Lung (tissue), 11 donors: ENCODE measurements at regions not wholly inside any gene's neighbourhood (a gene's known extent, or its start where the extent isn't known, plus 50 kb on each side); places are given as distances from the start of the nearest gene placed in this dataset.
A peak's percentile ranks its signal among the peaks of the same experiment; 100 is the strongest.

Experiments
- ATAC-seq: fragments of 200-7000 bp; cut with Tn5 transposase; one replicate; pipeline ENCODE4 v1.9.1; 2020; ENCODE audit warnings: moderate number of reproducible peaks; ENCODE audit not compliant: insufficient read depth, low FRiP score
- DNase-seq, 3 donors: peaks; one replicate each; pipeline ENCODE4 v3.0.0-alpha.2; 2013 to 2017
- H3K27ac ChIP-seq, 2 donors: one replicate each; pipeline ENCODE4 v1.5.1; 2013; ENCODE audit warnings: mild to moderate bottlenecking in 2 of 2, moderate library complexity in 2 of 2, control low read depth in 1 of 2, inconsistent platforms in 1 of 2, low read depth in 1 of 2, low read length in 1 of 2
- H3K27me3 ChIP-seq, 3 donors: one replicate each; pipeline ENCODE4 v1.5.1; 2013; ENCODE audit warnings: low read length in 2 of 3; ENCODE audit not compliant: control insufficient read depth in 3 of 3, insufficient read depth in 3 of 3
- H3K36me3 ChIP-seq, 4 donors: one replicate each; pipeline ENCODE4 v1.5.1; 2013; ENCODE audit warnings: low read length in 4 of 4, mild to moderate bottlenecking in 1 of 4, moderate library complexity in 1 of 4; ENCODE audit not compliant: control insufficient read depth in 4 of 4, insufficient read depth in 4 of 4
- H3K4me1 ChIP-seq, 5 donors: one replicate each; pipeline ENCODE4 v1.5.1; 2013; ENCODE audit warnings: low read length in 5 of 5, mild to moderate bottlenecking in 2 of 5, moderate library complexity in 1 of 5; ENCODE audit not compliant: control insufficient read depth in 5 of 5, insufficient read depth in 5 of 5
- H3K4me3 ChIP-seq: one replicate; pipeline ENCODE4 v1.5.1; 2013; ENCODE audit warnings: mild to moderate bottlenecking, control low read depth, moderate library complexity
- H3K9ac ChIP-seq, 2 donors: one replicate each; pipeline ENCODE4 v1.5.1; 2013; ENCODE audit warnings: low read length in 2 of 2, control low read depth in 1 of 2; ENCODE audit not compliant: insufficient read depth in 1 of 2
- H3K9me3 ChIP-seq, 4 donors: one replicate each; pipeline ENCODE4 v1.5.1; 2013; ENCODE audit warnings: low read length in 3 of 4, mild to moderate bottlenecking in 1 of 4, moderate library complexity in 1 of 4; ENCODE audit not compliant: control insufficient read depth in 4 of 4, insufficient read depth in 3 of 4
- WGBS, 2 donors: extraction: QIAGEN DNeasy Blood & Tissue Kit; methylation state at CpG; one replicate each; pipeline ENCODE4 v1.1.7; 2013; 5-methylcytosine and 5-hydroxymethylcytosine counted together
- TF ChIP-seq, protein P1 (sequence below): IDR thresholded peaks from 2 replicates; pipeline ENCODE4 v1.5.1; 2012; ENCODE audit warnings: mild to moderate bottlenecking; ENCODE audit errors: control extremely low read depth, extremely low read depth
- donor health status: control.
- donor health status: control.
- donor health status: Bipolar disorder and iron deficiency.
- donor health status: healthy.
- donor health status: DM: yes; HTN: yes; CAD: no.

DNA sequence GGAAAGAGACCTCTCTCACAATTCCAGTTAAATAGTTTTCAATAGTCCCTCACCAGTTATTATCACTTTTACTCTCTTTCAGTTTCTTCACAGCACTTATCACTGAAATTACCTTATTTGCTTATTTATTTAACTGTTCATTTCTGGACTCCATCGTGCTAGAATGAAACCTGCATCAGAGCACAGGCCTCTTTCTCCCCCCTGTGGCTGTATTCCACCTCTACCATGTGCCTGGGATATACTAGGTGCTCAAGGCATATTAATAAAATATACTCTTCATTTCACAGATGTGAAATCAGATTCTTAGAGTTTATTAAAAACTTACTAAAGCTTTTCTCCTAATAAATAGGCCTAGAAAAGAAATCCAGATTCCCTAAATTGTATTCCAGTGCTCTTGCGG, 308.9 kb upstream of the MON1B start:
- no peak for DNase-seq
- no peak overlapping the region for H3K27ac ChIP-seq
- ATAC-seq: no peak
- H3K9me3 ChIP-seq: no peaks in the 10 kb centered on the region
- H3K4me3 ChIP-seq: no peak overlapping the region
- no peak overlapping the region for H3K9ac ChIP-seq
- H3K27me3 ChIP-seq: no peaks in the 10 kb centered on the region
- H3K36me3 ChIP-seq: no peaks in the 10 kb centered on the region
- WGBS, 2 donors: 66 to 69% methylated on average over 2 of the region's 2 CpGs
- peaks cover 0 to 5% (median 0%) of the 10 kb centered on the region in 5 donors for H3K4me1 ChIP-seq
- TF ChIP-seq, protein P1, sequence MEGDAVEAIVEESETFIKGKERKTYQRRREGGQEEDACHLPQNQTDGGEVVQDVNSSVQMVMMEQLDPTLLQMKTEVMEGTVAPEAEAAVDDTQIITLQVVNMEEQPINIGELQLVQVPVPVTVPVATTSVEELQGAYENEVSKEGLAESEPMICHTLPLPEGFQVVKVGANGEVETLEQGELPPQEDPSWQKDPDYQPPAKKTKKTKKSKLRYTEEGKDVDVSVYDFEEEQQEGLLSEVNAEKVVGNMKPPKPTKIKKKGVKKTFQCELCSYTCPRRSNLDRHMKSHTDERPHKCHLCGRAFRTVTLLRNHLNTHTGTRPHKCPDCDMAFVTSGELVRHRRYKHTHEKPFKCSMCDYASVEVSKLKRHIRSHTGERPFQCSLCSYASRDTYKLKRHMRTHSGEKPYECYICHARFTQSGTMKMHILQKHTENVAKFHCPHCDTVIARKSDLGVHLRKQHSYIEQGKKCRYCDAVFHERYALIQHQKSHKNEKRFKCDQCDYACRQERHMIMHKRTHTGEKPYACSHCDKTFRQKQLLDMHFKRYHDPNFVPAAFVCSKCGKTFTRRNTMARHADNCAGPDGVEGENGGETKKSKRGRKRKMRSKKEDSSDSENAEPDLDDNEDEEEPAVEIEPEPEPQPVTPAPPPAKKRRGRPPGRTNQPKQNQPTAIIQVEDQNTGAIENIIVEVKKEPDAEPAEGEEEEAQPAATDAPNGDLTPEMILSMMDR: no peak

- H3K27me3 ChIP-seq: no peaks in the 10 kb centered on the region
- no peak for ATAC-seq
- H3K4me3 ChIP-seq: no peak overlapping the region
- H3K4me1 ChIP-seq: peaks cover 0 to 5% (median 0%) of the 10 kb centered on the region in 5 donors
- TF ChIP-seq, protein P1: no peak
- DNase-seq: no peak
- H3K27ac ChIP-seq: no peak overlapping the region
- H3K9me3 ChIP-seq: peaks cover 0 to 1% (median 0%) of the 10 kb centered on the region in 4 donors
- H3K36me3 ChIP-seq: no peaks in the 10 kb centered on the region
- WGBS, 2 donors: 86 to 93% methylated on average over 3 of the region's 3 CpGs
- H3K9ac ChIP-seq: no peak overlapping the region
These were observed 307.9 kb upstream of the MON1B start for GRCh38 chr16:76883076-76883475.

DNA sequence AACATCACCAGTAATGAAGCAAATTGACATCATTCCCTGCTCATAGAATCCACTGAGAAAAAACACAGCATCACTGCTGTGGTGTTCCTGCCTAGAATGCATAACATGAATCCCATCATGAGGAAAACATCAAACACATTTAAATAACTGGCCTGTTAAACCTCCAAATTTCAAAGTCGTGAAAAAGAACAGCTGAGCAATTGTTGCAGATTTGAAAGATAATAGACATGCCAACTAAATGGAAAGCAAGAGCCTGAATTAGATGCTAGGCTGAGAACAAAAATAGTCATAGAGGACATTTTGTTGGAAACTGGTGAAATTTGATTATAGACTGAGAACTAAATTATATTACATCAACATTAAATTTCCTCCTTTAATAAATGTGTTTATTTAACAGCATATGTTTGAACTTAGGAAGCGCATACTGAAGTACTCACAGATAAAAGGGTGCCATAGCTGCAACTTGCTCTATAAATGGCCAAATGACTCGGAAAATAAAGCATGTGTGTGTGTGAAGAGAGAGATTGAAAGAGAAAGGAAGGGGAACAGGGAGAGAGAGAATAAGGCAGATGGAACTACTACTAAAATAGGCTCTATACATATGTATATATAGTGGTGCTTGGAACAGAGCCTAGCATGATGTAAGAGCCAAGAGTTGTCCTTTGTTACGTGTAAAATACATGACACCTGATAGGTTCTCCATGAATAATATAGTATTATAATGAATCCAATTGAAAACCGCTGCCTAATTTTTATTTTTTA, 305.0 kb upstream of the MON1B start:
- H3K4me3 ChIP-seq: no peak overlapping the region
- WGBS, 2 donors: 72 to 82% methylated on average over 5 of the region's 5 CpGs
- TF ChIP-seq, protein P1: no peak
- DNase-seq: peak in 2 of 3 donors; percentile 5 to 15
- no peak overlapping the region for H3K27ac ChIP-seq
- H3K36me3 ChIP-seq: no peaks in the 10 kb centered on the region
- H3K9ac ChIP-seq: no peak overlapping the region
- peaks cover 0 to 3% (median 0%) of the 10 kb centered on the region in 4 donors for H3K9me3 ChIP-seq
- H3K27me3 ChIP-seq: no peaks in the 10 kb centered on the region
- peaks cover 0 to 5% (median 0%) of the 10 kb centered on the region in 5 donors for H3K4me1 ChIP-seq
- ATAC-seq: no peak
